ENCODE measurements at regions not wholly inside any gene's neighbourhood (a gene's known extent, or its start where the extent isn't known, plus 50 kb on each side); places are given as distances from the start of the nearest gene placed in this dataset.
"Not testable (repeated sequence)": the region's sequence is repeated elsewhere in the genome, so short reads cannot be mapped to it uniquely, and the experiment has no call there.

GRCh38 chr11:23155503-23155902 lies 295.2 kb upstream of the CCDC179 start:
- DNase-seq = no peak

- no peak for DNase-seq
Measured at GRCh38 chr11:23164022-23164421, 303.7 kb upstream of the CCDC179 start.

GRCh38 chr11:23166376-23166775 lies 306.1 kb upstream of the CCDC179 start:
- no peak for DNase-seq

- no peak for DNase-seq
Measured at GRCh38 chr11:23179609-23180008, 319.3 kb upstream of the CCDC179 start.

- DNase-seq = no peak
Measured at GRCh38 chr11:23181022-23181807, 320.9 kb upstream of the CCDC179 start.

- no peak for DNase-seq
Measured at GRCh38 chr11:23192256-23192655, 332.0 kb upstream of the CCDC179 start.

- DNase-seq = no peak
Measured at GRCh38 chr11:23201936-23202522, 341.8 kb upstream of the CCDC179 start.

GRCh38 chr11:23202611-23203010 lies 342.3 kb upstream of the CCDC179 start:
- no peak for DNase-seq

GRCh38 chr11:23205156-23205871 lies 345.0 kb upstream of the CCDC179 start:
- no peak for DNase-seq

GRCh38 chr11:23206741-23207336 lies 346.6 kb upstream of the CCDC179 start:
- no peak for DNase-seq

GRCh38 chr11:23211221-23211620 lies 350.9 kb upstream of the CCDC179 start:
- DNase-seq = no peak

- no peak for DNase-seq
Measured at GRCh38 chr11:23212807-23213206, 352.5 kb upstream of the CCDC179 start.

GRCh38 chr11:23217072-23217471 lies 356.8 kb upstream of the CCDC179 start:
- DNase-seq = no peak

- DNase-seq = not testable (repeated sequence)
Measured at GRCh38 chr11:23220086-23220485, 359.8 kb upstream of the CCDC179 start.

GRCh38 chr11:23221366-23221765 lies 361.1 kb upstream of the CCDC179 start:
- no peak for DNase-seq

- DNase-seq = no peak
Measured at GRCh38 chr11:23226331-23227077, 366.2 kb upstream of the CCDC179 start.

GRCh38 chr11:23227078-23227445 lies 366.8 kb upstream of the CCDC179 start:
- DNase-seq = no peak

- no peak for DNase-seq
Measured at GRCh38 chr11:23232652-23233051, 372.4 kb upstream of the CCDC179 start.

GRCh38 chr11:23233075-23233474 lies 372.8 kb upstream of the CCDC179 start:
- DNase-seq = no peak

GRCh38 chr11:23236826-23237555 lies 376.7 kb upstream of the CCDC179 start:
- no peak for DNase-seq

GRCh38 chr11:23252426-23252825 lies 392.2 kb upstream of the CCDC179 start:
- no peak for DNase-seq

GRCh38 chr11:23257088-23257487 lies 396.8 kb upstream of the CCDC179 start:
- no peak for DNase-seq

All from hippocampal formation (tissue), 2 donors.